Caco-2 (cell line): ENCODE measurements at regions not wholly inside any gene's neighbourhood (a gene's known extent, or its start where the extent isn't known, plus 50 kb on each side); places are given as distances from the start of the nearest gene placed in this dataset.

Experiments
- BruUV-seq: library from RNA; stranded (reverse); fragments of 400-500 nt; replicated peaks from 2 replicates; lab custom pipeline; 2021; lab: Mats Ljungman, UMichigan
- CTCF ChIA-PET: fragments of 300-600 bp; sonication (Branson Sonifier 250); formaldehyde crosslinking; loops from one replicate; lab custom pipeline; 2022; ENCODE audit warnings: antibody characterized with exemption; lab: Charles Lee
- POLR2A ChIA-PET: fragments of 300-600 bp; sonication (Branson Sonifier 250); formaldehyde crosslinking; loops from one replicate; lab custom pipeline; 2022; ENCODE audit warnings: antibody characterized with exemption; lab: Charles Lee
- DNase-seq, 2 experiments: peaks; one replicate each; pipeline versions ENCODE4 v3.0.0 to v3.0.0-alpha.2; 2020 to 2022
- H3K27me3 ChIP-seq: replicated peaks from 2 replicates; pipeline ENCODE4 v1.6.0; 2011; ENCODE audit warnings: low read length; ENCODE audit not compliant: control insufficient read depth, insufficient read depth
- H3K36me3 ChIP-seq: 2 replicates; pipeline ENCODE4 v1.5.1; 2011; ENCODE audit warnings: low read length; ENCODE audit not compliant: control insufficient read depth, insufficient read depth
- H3K4me1 ChIP-seq: fragments of 250-450 bp; sonication (Bioruptor Pico); 2 replicates; pipeline ENCODE4 v1.5.1; 2020; ENCODE audit warnings: mild to moderate bottlenecking
- H3K4me3 ChIP-seq: 2 replicates; pipeline ENCODE4 v1.5.1; 2011; ENCODE audit warnings: low read depth, mild to moderate bottlenecking, control low read depth, low read length
- H3K9me3 ChIP-seq: fragments of 250-450 bp; sonication (Bioruptor Pico); 2 replicates; pipeline ENCODE4 v1.5.1; 2020; ENCODE audit warnings: mild to moderate bottlenecking, moderate library complexity
- H3K27ac Mint-ChIP-seq: one replicate; pipeline ENCODE4 v1.8.0; 2022; ENCODE audit warnings: mixed read lengths; ENCODE audit not compliant: unreplicated experiment
- H3K27me3 Mint-ChIP-seq: one replicate; pipeline ENCODE4 v1.8.0; 2022; ENCODE audit warnings: mixed read lengths; ENCODE audit not compliant: insufficient read depth, unreplicated experiment
- H3K36me3 Mint-ChIP-seq: one replicate; pipeline ENCODE4 v1.8.0; 2022; ENCODE audit warnings: mild to moderate bottlenecking, mixed read lengths; ENCODE audit not compliant: insufficient read depth, unreplicated experiment
- H3K4me1 Mint-ChIP-seq: one replicate; pipeline ENCODE4 v1.8.0; 2022; ENCODE audit warnings: low read depth, mixed read lengths; ENCODE audit not compliant: unreplicated experiment
- H3K4me3 Mint-ChIP-seq: one replicate; pipeline ENCODE4 v1.8.0; 2022; ENCODE audit warnings: mild to moderate bottlenecking, moderate library complexity, mixed read lengths; ENCODE audit not compliant: unreplicated experiment
- H3K9me3 Mint-ChIP-seq: one replicate; pipeline ENCODE4 v1.8.0; 2022; ENCODE audit warnings: mixed read lengths; ENCODE audit not compliant: unreplicated experiment
- intact Hi-C: fragments of 100-400 bp; cut with micrococcal nuclease; formaldehyde crosslinking; loops from one replicate; pipeline ENCODE4 v1.10.0; 2022; ENCODE audit not compliant: unreplicated experiment
- TF ChIP-seq, protein P1 (sequence below), 2 experiments: fragments of 200-600 bp in 1 of 2; IDR thresholded peaks; 1 replicate in 1 of 2; 2 replicates in 1 of 2; pipeline versions ENCODE4 v1.5.1 to v1.8.0; 2011 to 2022; ENCODE audit warnings: antibody characterized with exemption in 1 of 2, control low read depth in 1 of 2, inconsistent platforms in 1 of 2, low read depth in 1 of 2, low read length in 1 of 2, mild to moderate bottlenecking in 1 of 2, moderate library complexity in 1 of 2; ENCODE audit not compliant: insufficient read depth in 1 of 2, severe bottlenecking in 1 of 2, unreplicated experiment in 1 of 2

DNA sequence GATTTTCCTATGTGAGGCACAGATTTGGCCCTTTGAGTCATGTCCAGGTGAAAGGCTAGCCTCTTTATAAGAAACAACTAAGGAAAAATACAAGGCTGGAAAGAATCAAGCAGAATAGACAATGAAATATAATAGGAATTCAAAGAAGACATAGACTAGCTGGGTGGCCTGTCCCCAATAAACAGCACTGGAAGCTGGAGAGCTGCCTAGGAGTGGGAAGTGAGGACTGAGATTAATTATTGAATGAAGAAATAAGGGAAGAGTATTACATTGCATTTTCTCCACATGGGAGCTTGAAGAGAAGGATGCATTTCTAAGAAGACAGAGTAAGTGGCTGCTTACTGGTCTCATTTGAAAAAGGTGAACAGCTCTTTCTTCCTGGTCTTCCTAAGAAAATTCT is 100.0 kb downstream of the CCDC34 start:
- Histone ChIP-seq H3K4me1 (no peaks in the 10 kb centered on the region), H3K27me3 (no peaks in the 10 kb centered on the region), H3K36me3 (no peaks in the 10 kb centered on the region), H3K9me3 (no peaks in the 10 kb centered on the region), H3K4me3 (no peak overlapping the region)
- Mint-ChIP-seq H3K36me3 (no peaks in the 10 kb centered on the region), H3K4me1 (no peaks in the 10 kb centered on the region), H3K9me3 (no peaks in the 10 kb centered on the region), H3K27me3 (peaks cover 4% of the 10 kb centered on the region), H3K27ac (no peak overlapping the region), H3K4me3 (no peak overlapping the region)
- no TSS peak for BruUV-seq
- DNase-seq, result no peak
- ChIA-PET CTCF (interaction anchor here (0.5 kb wide), 1 partner anchor 128 kb away, joined by 6 read pairs; no protein-coding TSS in a partner anchor), POLR2A (no interaction called here)
- TF ChIP-seq, protein P1, sequence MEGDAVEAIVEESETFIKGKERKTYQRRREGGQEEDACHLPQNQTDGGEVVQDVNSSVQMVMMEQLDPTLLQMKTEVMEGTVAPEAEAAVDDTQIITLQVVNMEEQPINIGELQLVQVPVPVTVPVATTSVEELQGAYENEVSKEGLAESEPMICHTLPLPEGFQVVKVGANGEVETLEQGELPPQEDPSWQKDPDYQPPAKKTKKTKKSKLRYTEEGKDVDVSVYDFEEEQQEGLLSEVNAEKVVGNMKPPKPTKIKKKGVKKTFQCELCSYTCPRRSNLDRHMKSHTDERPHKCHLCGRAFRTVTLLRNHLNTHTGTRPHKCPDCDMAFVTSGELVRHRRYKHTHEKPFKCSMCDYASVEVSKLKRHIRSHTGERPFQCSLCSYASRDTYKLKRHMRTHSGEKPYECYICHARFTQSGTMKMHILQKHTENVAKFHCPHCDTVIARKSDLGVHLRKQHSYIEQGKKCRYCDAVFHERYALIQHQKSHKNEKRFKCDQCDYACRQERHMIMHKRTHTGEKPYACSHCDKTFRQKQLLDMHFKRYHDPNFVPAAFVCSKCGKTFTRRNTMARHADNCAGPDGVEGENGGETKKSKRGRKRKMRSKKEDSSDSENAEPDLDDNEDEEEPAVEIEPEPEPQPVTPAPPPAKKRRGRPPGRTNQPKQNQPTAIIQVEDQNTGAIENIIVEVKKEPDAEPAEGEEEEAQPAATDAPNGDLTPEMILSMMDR (IDR thresholded peaks at IDR 0.05; ENCODE audit: insufficient read depth in 1 of 2, low read depth in 1 of 2, low read length in 1 of 2, severe bottlenecking in 1 of 2, unreplicated experiment in 1 of 2), result no peak
- intact Hi-C loops, result no loop called here

GRCh38 chr11:27255447-27255828 is 107.6 kb downstream of the CCDC34 start:
- no peaks in the 10 kb centered on the region for H3K9me3 ChIP-seq
- no peaks in the 10 kb centered on the region for H3K36me3 ChIP-seq
- Mint-ChIP-seq H3K36me3 (no peaks in the 10 kb centered on the region), H3K4me1 (no peaks in the 10 kb centered on the region), H3K4me3 (no peak overlapping the region), H3K27ac (no peak overlapping the region), H3K27me3 (peaks cover 3% of the 10 kb centered on the region), H3K9me3 (peaks cover 9% of the 10 kb centered on the region)
- no peaks in the 10 kb centered on the region for H3K4me1 ChIP-seq
- intact Hi-C loops, result no loop called here
- TF ChIP-seq, protein P1 (IDR thresholded peaks at IDR 0.05; ENCODE audit: insufficient read depth in 1 of 2, low read depth in 1 of 2, low read length in 1 of 2, severe bottlenecking in 1 of 2, unreplicated experiment in 1 of 2), result no peak
- H3K4me3 ChIP-seq, result no peak overlapping the region
- DNase-seq, result no peak
- ChIA-PET POLR2A (no interaction called here), CTCF (no interaction called here)
- no peaks in the 10 kb centered on the region for H3K27me3 ChIP-seq
- no TSS peak for BruUV-seq

GRCh38 chr11:27254744-27255446 is 108.1 kb downstream of the CCDC34 start:
- BruUV-seq, result no TSS peak
- POLR2A ChIA-PET, result no interaction called here
- no peaks in the 10 kb centered on the region for H3K36me3 ChIP-seq
- Mint-ChIP-seq H3K27me3 (peaks cover 3% of the 10 kb centered on the region), H3K9me3 (peaks cover 9% of the 10 kb centered on the region), H3K36me3 (no peaks in the 10 kb centered on the region), H3K27ac (no peak overlapping the region), H3K4me3 (no peak overlapping the region), H3K4me1 (no peaks in the 10 kb centered on the region)
- no peaks in the 10 kb centered on the region for H3K27me3 ChIP-seq
- TF ChIP-seq, protein P1 (IDR thresholded peaks at IDR 0.05; ENCODE audit: insufficient read depth in 1 of 2, low read depth in 1 of 2, low read length in 1 of 2, severe bottlenecking in 1 of 2, unreplicated experiment in 1 of 2), result no peak
- no peak overlapping the region for H3K4me3 ChIP-seq
- intact Hi-C loops, result no loop called here
- DNase-seq, result no peak
- H3K4me1 ChIP-seq, result no peaks in the 10 kb centered on the region
- H3K9me3 ChIP-seq, result no peaks in the 10 kb centered on the region
- CTCF ChIA-PET, result no interaction called here
